Upper lobe of right lung (tissue), 1 donor: ENCODE measurements at regions not wholly inside any gene's neighbourhood (a gene's known extent, or its start where the extent isn't known, plus 50 kb on each side); places are given as distances from the start of the nearest gene placed in this dataset.
"Not testable (repeated sequence)": the region's sequence is repeated elsewhere in the genome, so short reads cannot be mapped to it uniquely, and the experiment has no call there.

Source experiments
- ATAC-seq: fragments of 200-7000 bp; cut with Tn5 transposase; one replicate; pipeline ENCODE4 v1.9.1; 2020; ENCODE audit warnings: mild to moderate bottlenecking, moderate library complexity
- DNase-seq: peaks from one replicate; pipeline ENCODE4 v3.0.0-alpha.2; 2020
- H3K27ac ChIP-seq: fragments of 200-600 bp; one replicate; pipeline ENCODE4 v1.8.0; 2022
- H3K27me3 ChIP-seq: fragments of 200-600 bp; one replicate; pipeline ENCODE4 v1.8.0; 2022; ENCODE audit warnings: mild to moderate bottlenecking
- H3K36me3 ChIP-seq: fragments of 200-600 bp; one replicate; pipeline ENCODE4 v1.8.0; 2022
- H3K4me1 ChIP-seq: fragments of 200-600 bp; one replicate; pipeline ENCODE4 v1.8.0; 2022
- H3K4me3 ChIP-seq: fragments of 200-600 bp; one replicate; pipeline ENCODE4 v1.8.0; 2022; ENCODE audit warnings: mild to moderate bottlenecking
- H3K9me3 ChIP-seq: fragments of 200-600 bp; one replicate; pipeline ENCODE4 v1.8.0; 2022
- CTCF ChIP-seq: fragments of 200-600 bp; IDR thresholded peaks from one replicate; pipeline ENCODE4 v1.8.0; 2022; ENCODE audit warnings: antibody characterized with exemption
- intact Hi-C: fragments of 100-400 bp; cut with DNase I; formaldehyde crosslinking; loops from one replicate; pipeline ENCODE4 v1.11.0; 2022
- donor health status: DM: no; HTN: yes; CAD: no; lungs with severe emphysema.

GRCh38 chr20:55009066-55009465 is 533.7 kb downstream of the DOK5 start:
- DNase-seq = no peak
- Histone ChIP-seq H3K4me3 (no peak overlapping the region), H3K4me1 (no peaks in the 10 kb centered on the region), H3K27me3 (no peaks in the 10 kb centered on the region), H3K27ac (no peak overlapping the region), H3K36me3 (no peaks in the 10 kb centered on the region), H3K9me3 (no peaks in the 10 kb centered on the region)
- TF ChIP-seq CTCF = no peak
- intact Hi-C loops = no loop called here
- no peak for ATAC-seq

GRCh38 chr20:55004044-55004443 is 528.7 kb downstream of the DOK5 start:
- ATAC-seq (no peak), DNase-seq (no peak)
- no peak overlapping the region for H3K4me3 ChIP-seq
- H3K27me3 ChIP-seq = no peaks in the 10 kb centered on the region
- intact Hi-C loops = no loop called here
- no peaks in the 10 kb centered on the region for H3K4me1 ChIP-seq
- no peak for TF ChIP-seq CTCF
- H3K27ac ChIP-seq = no peak overlapping the region
- H3K36me3 ChIP-seq = no peaks in the 10 kb centered on the region
- no peaks in the 10 kb centered on the region for H3K9me3 ChIP-seq

- Histone ChIP-seq H3K4me1 (no peaks in the 10 kb centered on the region), H3K27me3 (no peaks in the 10 kb centered on the region), H3K27ac (no peak overlapping the region), H3K36me3 (no peaks in the 10 kb centered on the region), H3K9me3 (no peaks in the 10 kb centered on the region), H3K4me3 (no peak overlapping the region)
- DNase-seq = no peak
- intact Hi-C loops = no loop called here
- ATAC-seq = no peak
- no peak for TF ChIP-seq CTCF
These were observed 520.2 kb downstream of the DOK5 start for GRCh38 chr20:54995553-54995952.

- no peaks in the 10 kb centered on the region for H3K36me3 ChIP-seq
- intact Hi-C loops = no loop called here
- no peak for TF ChIP-seq CTCF
- no peaks in the 10 kb centered on the region for H3K27me3 ChIP-seq
- no peaks in the 10 kb centered on the region for H3K9me3 ChIP-seq
- DNase-seq (no peak), ATAC-seq (no peak)
- H3K4me1 ChIP-seq = no peaks in the 10 kb centered on the region
- no peak overlapping the region for H3K4me3 ChIP-seq
- no peak overlapping the region for H3K27ac ChIP-seq
These were observed 519.6 kb downstream of the DOK5 start for GRCh38 chr20:54995011-54995410.

- Histone ChIP-seq H3K9me3 (no peaks in the 10 kb centered on the region), H3K27ac (no peak overlapping the region), H3K27me3 (no peaks in the 10 kb centered on the region), H3K36me3 (no peaks in the 10 kb centered on the region), H3K4me3 (no peak overlapping the region), H3K4me1 (no peaks in the 10 kb centered on the region)
- ATAC-seq = no peak
- intact Hi-C loops = no loop called here
- DNase-seq = no peak
- TF ChIP-seq CTCF = no peak
These were observed 509.7 kb downstream of the DOK5 start for GRCh38 chr20:54985091-54985490.

- H3K4me1 ChIP-seq = no peaks in the 10 kb centered on the region
- no peak for TF ChIP-seq CTCF
- no peaks in the 10 kb centered on the region for H3K27me3 ChIP-seq
- intact Hi-C loops = no loop called here
- DNase-seq = no peak
- no peak overlapping the region for H3K4me3 ChIP-seq
- no peaks in the 10 kb centered on the region for H3K36me3 ChIP-seq
- H3K27ac ChIP-seq = no peak overlapping the region
- no peaks in the 10 kb centered on the region for H3K9me3 ChIP-seq
- no peak for ATAC-seq
These were observed 508.7 kb downstream of the DOK5 start for GRCh38 chr20:54984104-54984448.

- H3K27me3 ChIP-seq, intact Hi-C loops, ATAC-seq: not testable (repeated sequence)
These were observed 508.2 kb downstream of the DOK5 start for GRCh38 chr20:54983394-54984103.

More at GRCh38 chr20:54983394-54984103, 508.2 kb downstream of the DOK5 start:
- H3K4me3 ChIP-seq, H3K4me1 ChIP-seq, H3K9me3 ChIP-seq, DNase-seq, H3K27ac ChIP-seq, H3K36me3 ChIP-seq: not testable (repeated sequence)
